K562 (cell line): ENCODE measurements at regions not wholly inside any gene's neighbourhood (a gene's known extent, or its start where the extent isn't known, plus 50 kb on each side); places are given as distances from the start of the nearest gene placed in this dataset.

Source experiments
- ATAC-seq: fragments of 200-7000 bp; cut with Tn5 transposase; 3 replicates; pipeline ENCODE4 v1.9.1; 2020; ENCODE audit warnings: moderate library complexity
- BruUV-seq: library from RNA; stranded (reverse); fragments of 400-500 nt; replicated peaks from 2 replicates; lab custom pipeline; 2021; lab: Mats Ljungman, UMichigan
- CTCF ChIA-PET: fragments of 300-600 bp; formaldehyde crosslinking; extraction: SDS; loops from one replicate; lab custom pipeline; 2021; ENCODE audit warnings: low intra/inter-chr PET ratio; lab: Yijun Ruan, JAX
- POLR2A ChIA-PET: fragments of 300-600, 350-650 bp; sonication (Branson Sonifier 250); formaldehyde crosslinking; extraction: SDS; loops from one replicate; lab custom pipeline; 2021; ENCODE audit warnings: antibody characterized with exemption, inconsistent platforms; lab: Yijun Ruan, JAX
- DNase-seq, 4 experiments: peaks; one replicate each; pipeline versions ENCODE4 v3.0.0 to v3.0.0-alpha.2; 2011 to 2018; ENCODE audit warnings: low spot score in 3 of 4, mixed read lengths in 3 of 4; ENCODE audit errors: extremely low read depth in 1 of 4
- FAIRE-seq: peaks from 2 replicates; lab custom pipeline; 2011; peaks lifted over from hg19 to GRCh38; lab: Jason Lieb, UNC
- H2AFZ ChIP-seq: 2 replicates; pipeline ENCODE4 v1.6.0; 2011; ENCODE audit warnings: low read depth, low read length, control low read depth, inconsistent platforms
- H3K27ac ChIP-seq: fragments of 200-600 bp; 3 replicates; pipeline ENCODE4 v1.8.0; 2011; ENCODE audit warnings: low read depth, mild to moderate bottlenecking, control low read depth, inconsistent platforms, low read length, moderate library complexity, mixed read lengths; ENCODE audit errors: extremely low read depth
- H3K27me3 ChIP-seq, 2 experiments: fragments of 300-600 bp in 1 of 2; 2 replicates in 1 of 2; 3 replicates in 1 of 2; pipeline versions ENCODE4 v1.6.0 to v1.8.0; 2011; ENCODE audit warnings: inconsistent platforms in 2 of 2, low read length in 2 of 2, mild to moderate bottlenecking in 1 of 2, mixed read lengths in 1 of 2, moderate library complexity in 1 of 2; ENCODE audit not compliant: control insufficient read depth in 2 of 2, insufficient read depth in 2 of 2
- H3K36me3 ChIP-seq: fragments of 300-600 bp; 3 replicates; pipeline ENCODE4 v1.8.0; 2011; ENCODE audit warnings: mild to moderate bottlenecking, low read length, inconsistent platforms; ENCODE audit not compliant: control insufficient read depth, insufficient read depth
- H3K4me1 ChIP-seq, 2 experiments: fragments of 200-600 bp in 1 of 2; replicated peaks in 1 of 2; 2 replicates in 1 of 2; 3 replicates in 1 of 2; pipeline versions ENCODE4 v1.5.1 to v1.8.0; 2011; ENCODE audit warnings: inconsistent platforms in 2 of 2, low read length in 2 of 2, mild to moderate bottlenecking in 1 of 2, mixed read lengths in 1 of 2, moderate library complexity in 1 of 2; ENCODE audit not compliant: control insufficient read depth in 2 of 2, insufficient read depth in 2 of 2
- H3K4me2 ChIP-seq: 2 replicates; pipeline ENCODE4 v1.6.1; 2011; ENCODE audit warnings: low read length, control low read depth, inconsistent platforms, mixed read lengths; ENCODE audit not compliant: insufficient read depth
- H3K4me3 ChIP-seq: fragments of 200-600 bp; sonication (generic), shearing (Covaris generic); 2 replicates; pipeline ENCODE4 v1.5.1; 2016; ENCODE audit warnings: control low read depth, inconsistent platforms
- H3K79me2 ChIP-seq: fragments of 200-600 bp; 3 replicates; pipeline ENCODE4 v1.8.0; 2011; ENCODE audit warnings: low read length, inconsistent platforms; ENCODE audit not compliant: control insufficient read depth, insufficient read depth
- H3K9ac ChIP-seq, 2 experiments: 2 replicates each; pipeline versions ENCODE4 v1.6.0 to v1.6.1; 2011; ENCODE audit warnings: low read depth in 2 of 2, low read length in 2 of 2, control low read depth in 1 of 2, inconsistent platforms in 1 of 2, mild to moderate bottlenecking in 1 of 2, mixed read lengths in 1 of 2; ENCODE audit not compliant: insufficient read depth in 1 of 2
- H3K9me1 ChIP-seq: one replicate; pipeline ENCODE4 v1.6.0; 2011; ENCODE audit warnings: inconsistent platforms, mild to moderate bottlenecking, low read length, moderate library complexity; ENCODE audit not compliant: control insufficient read depth, insufficient read depth
- H3K9me3 ChIP-seq: replicated peaks from 2 replicates; pipeline ENCODE4 v1.5.1; 2011; ENCODE audit warnings: low read depth, low read length, inconsistent platforms; ENCODE audit not compliant: control insufficient read depth, insufficient read depth
- H4K20me1 ChIP-seq: replicated peaks from 2 replicates; pipeline ENCODE4 v1.6.1; 2011; ENCODE audit warnings: low read length, inconsistent platforms, mixed read lengths; ENCODE audit not compliant: control insufficient read depth, insufficient read depth
- ATF6 ChIP-seq: sonication (generic); formaldehyde crosslinking; IDR thresholded peaks from 2 replicates; pipeline ENCODE4 v1.4.0; 2020; ENCODE audit warnings: mild to moderate bottlenecking, missing genetic modification reagents
- CREM ChIP-seq: IDR thresholded peaks from 2 replicates; pipeline ENCODE4 v1.6.1; 2014; ENCODE audit warnings: antibody characterized with exemption, low read depth
- CUX1 ChIP-seq: fragments of 200-800 bp; sonication (Bioruptor generic); IDR thresholded peaks from 2 replicates; pipeline ENCODE4 v1.6.1; 2016; ENCODE audit warnings: missing genetic modification characterization, missing compliant biosample characterization
- HIVEP1 ChIP-seq: fragments of 250-450 bp; sonication (Bioruptor Pico); IDR thresholded peaks from 2 replicates; pipeline ENCODE4 v1.4.0; 2020; ENCODE audit warnings: mild to moderate bottlenecking
- TAF15 ChIP-seq: fragments of 200-400 bp; formaldehyde crosslinking; IDR thresholded peaks from 2 replicates; pipeline ENCODE4 v1.6.1; 2017; ENCODE audit warnings: mild to moderate bottlenecking, low read depth, low read length, moderate library complexity
- ZBTB12 ChIP-seq: fragments of 250-450 bp; sonication (Bioruptor Pico); IDR thresholded peaks from 2 replicates; pipeline ENCODE4 v1.4.0; 2020
- ZBTB9 ChIP-seq: fragments of 450-650 bp; formaldehyde crosslinking; IDR thresholded peaks from 2 replicates; pipeline ENCODE4 v1.4.0; 2020; ENCODE audit warnings: mild to moderate bottlenecking, moderate library complexity
- ZEB2 ChIP-seq: fragments of 450-650 bp; IDR thresholded peaks from 2 replicates; pipeline ENCODE4 v1.6.1; 2016
- ZNF699 ChIP-seq: fragments of 250-450 bp; sonication (Bioruptor Pico); IDR thresholded peaks from 2 replicates; pipeline ENCODE4 v1.8.0; 2021; ENCODE audit warnings: mild to moderate bottlenecking, moderate library complexity; ENCODE audit not compliant: insufficient replicate concordance
- WGBS: fragments of 100-300 bp; shearing (Covaris generic); methylation state at CpG from one replicate; pipeline ENCODE4 v1.1.6; 2016; ENCODE audit warnings: low coverage, mixed read lengths; ENCODE audit not compliant: insufficient coverage; ENCODE audit errors: missing lambda C conversion rate; 5-methylcytosine and 5-hydroxymethylcytosine counted together
- in situ Hi-C: fragments of 300-500 bp; cut with MboI; formaldehyde crosslinking; loops from 4 replicates; pipeline ENCODE4 v1.15.0; 2018; ENCODE audit warnings: inconsistent platforms, mixed read lengths
- intact Hi-C: fragments of 100-400 bp; cut with micrococcal nuclease; formaldehyde crosslinking; loops from 2 replicates; pipeline ENCODE4 v1.14.2; 2022

- TF ChIP-seq ZBTB12 (CRISPR knock-in tag) (no peak), ZEB2 (no peak), CUX1 (CRISPR knock-in tag) (no peak), ZNF699 (CRISPR knock-in tag) (no peak)
These were observed 347.4 kb upstream of the DCBLD2 start (continued) for GRCh38 chr3:99248913-99249312.

GRCh38 chr3:99248130-99248529 is 346.6 kb upstream of the DCBLD2 start:
- FAIRE-seq (no peak), ATAC-seq (no peak)
- no TSS peak for BruUV-seq
- TF ChIP-seq ATF6 (CRISPR knock-in tag) (no peak), HIVEP1 (CRISPR knock-in tag) (no peak), CREM (no peak), ZBTB9 (CRISPR knock-in tag) (no peak), TAF15 (no peak)

More at GRCh38 chr3:99248130-99248529, 346.6 kb upstream of the DCBLD2 start:
- no peaks in the 10 kb centered on the region for H3K9me3 ChIP-seq
- no peak overlapping the region for H3K4me3 ChIP-seq
- H3K4me2 ChIP-seq, result no peak overlapping the region
- H2AFZ ChIP-seq, result no peak overlapping the region
- no peaks in the 10 kb centered on the region for H3K4me1 ChIP-seq
- no peaks in the 10 kb centered on the region for H3K36me3 ChIP-seq
- no peaks in the 10 kb centered on the region for H3K9me1 ChIP-seq
- no peak overlapping the region for H3K9ac ChIP-seq
- H3K79me2 ChIP-seq, result no peaks in the 10 kb centered on the region
- no peak overlapping the region for H3K27ac ChIP-seq
- WGBS, result no CpG with 5 or more reads among the region's 1 CpG
- no peak for DNase-seq
- in situ Hi-C loops, result no loop called here
- no peaks in the 10 kb centered on the region for H3K27me3 ChIP-seq
- POLR2A ChIA-PET, result no interaction called here
- intact Hi-C loops, result no loop called here
- CTCF ChIA-PET, result no interaction called here
- H4K20me1 ChIP-seq, result no peaks in the 10 kb centered on the region
